Stomach (tissue), 8 donors: ENCODE measurements at regions not wholly inside any gene's neighbourhood (a gene's known extent, or its start where the extent isn't known, plus 50 kb on each side); places are given as distances from the start of the nearest gene placed in this dataset.
"Not testable (repeated sequence)": the region's sequence is repeated elsewhere in the genome, so short reads cannot be mapped to it uniquely, and the experiment has no call there.

Experiments
- DNase-seq, 2 donors: peaks; one replicate each; pipeline versions ENCODE4 v3.0.0 to v3.0.0-alpha.2; 2013 to 2019
- H3K27ac ChIP-seq, 5 donors: fragments of 200-600 bp in 4 of 5; sonication (generic) in 4 of 5; one replicate each; pipeline ENCODE4 v1.5.1; 2013 to 2019; ENCODE audit warnings: mild to moderate bottlenecking in 1 of 5, moderate library complexity in 1 of 5
- H3K27me3 ChIP-seq, 3 donors: fragments of 200-600 bp; sonication (generic); one replicate each; pipeline ENCODE4 v1.5.1; 2017 to 2019; ENCODE audit warnings: mixed run types in 1 of 3
- H3K36me3 ChIP-seq, 4 donors: fragments of 200-600 bp; sonication (generic); 1 replicate in 3 of 4; 2 replicates in 1 of 4; pipeline ENCODE4 v1.5.1; 2016 to 2019
- H3K4me1 ChIP-seq, 4 donors: fragments of 200-600 bp; sonication (generic); one replicate each; pipeline ENCODE4 v1.5.1; 2016 to 2019
- H3K4me3 ChIP-seq, 4 donors: fragments of 200-600 bp; sonication (generic) in 3 of 4; one replicate each; pipeline ENCODE4 v1.5.1; 2016 to 2019; ENCODE audit warnings: mild to moderate bottlenecking in 1 of 4
- H3K9me3 ChIP-seq, 4 donors: fragments of 200-600 bp; sonication (generic); one replicate each; pipeline ENCODE4 v1.5.1; 2016 to 2019
- CTCF ChIP-seq, 7 experiments: fragments of 450-650 bp in 4 of 7; fragments of 200-600 bp in 3 of 7; sonication (generic) in 3 of 7; IDR thresholded peaks; one replicate each; pipeline ENCODE4 v1.5.1; 2016 to 2019; ENCODE audit warnings: antibody characterized with exemption in 7 of 7, control low read depth in 2 of 7, mild to moderate bottlenecking in 1 of 7
- EP300 ChIP-seq: sonication (generic); formaldehyde crosslinking; IDR thresholded peaks from one replicate; pipeline ENCODE4 v1.6.1; 2017; ENCODE audit warnings: antibody characterized with exemption
- POLR2A ChIP-seq, 4 donors: fragments of 450-650 bp; IDR thresholded peaks; one replicate each; pipeline ENCODE4 v1.6.1; 2016; ENCODE audit warnings: antibody characterized with exemption in 4 of 4, control low read depth in 2 of 4, mild to moderate bottlenecking in 1 of 4, moderate library complexity in 1 of 4
- POLR2AphosphoS5 ChIP-seq, 3 donors: sonication (generic); formaldehyde crosslinking; IDR thresholded peaks; one replicate each; pipeline ENCODE4 v1.6.1; 2016; ENCODE audit warnings: antibody characterized with exemption in 3 of 3
- WGBS, 5 donors: extraction: QIAGEN DNeasy Blood & Tissue Kit in 3 of 5; methylation state at CpG; one replicate each; pipeline versions ENCODE4 v1.1.5 to v1.1.7; 2013 to 2018; 5-methylcytosine and 5-hydroxymethylcytosine counted together
- intact Hi-C: fragments of 100-400 bp; cut with DNase I; formaldehyde crosslinking; loops from one replicate; pipeline ENCODE4 v1.15.1; 2023; ENCODE audit warnings: low total_unique reads
- donor health status: healthy with polysubstance abuse.
- donor health status: Bipolar disorder and iron deficiency.
- donor health status: healthy.

GRCh38 chr3:157905885-157906284 is 200.3 kb downstream of the SHOX2 start:
- TF ChIP-seq POLR2AphosphoS5 (IDR thresholded peaks at IDR 0.05) (no peak), EP300 (no peak)
- no peak overlapping the region for H3K4me3 ChIP-seq
- H3K27ac ChIP-seq, result no peak overlapping the region
- no peaks in the 10 kb centered on the region for H3K36me3 ChIP-seq
- 69 to 81% (median 73%) methylated on average over 1 of the region's 1 CpG for WGBS, 5 donors
- DNase-seq, result no peak
- intact Hi-C loops, result no loop called here
- H3K9me3 ChIP-seq, result peaks cover 0 to 13% (median 10%) of the 10 kb centered on the region in 4 donors
- no peaks in the 10 kb centered on the region for H3K27me3 ChIP-seq
- no peaks in the 10 kb centered on the region for H3K4me1 ChIP-seq

DNA sequence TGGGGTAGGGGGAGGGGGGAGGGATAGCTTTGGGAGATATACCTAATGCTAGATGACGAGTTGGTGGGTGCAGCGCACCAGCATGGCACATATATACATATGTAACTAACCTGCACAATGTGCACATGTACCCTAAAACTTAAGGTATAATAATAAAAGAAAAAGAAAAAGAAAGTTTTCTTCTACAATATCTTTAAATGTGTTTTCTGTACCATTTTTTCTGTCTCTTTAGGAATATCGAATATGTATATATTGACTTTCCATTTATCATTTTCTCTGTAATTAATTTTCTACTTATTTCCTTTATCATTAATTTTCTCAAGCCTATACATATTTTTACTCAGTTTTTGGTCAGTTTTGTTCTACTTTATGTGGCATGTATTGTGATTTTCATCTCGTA is 203.5 kb downstream of the SHOX2 start:
- DNase-seq, H3K36me3 ChIP-seq, H3K4me3 ChIP-seq, H3K27ac ChIP-seq, H3K4me1 ChIP-seq, H3K27me3 ChIP-seq, intact Hi-C loops: not testable (repeated sequence)
- peaks cover 0 to 13% (median 10%) of the 10 kb centered on the region in 4 donors for H3K9me3 ChIP-seq
- 85 to 96% (median 87%) methylated on average over 4 of the region's 4 CpGs for WGBS, 5 donors

GRCh38 chr3:157888040-157888439 is 218.2 kb downstream of the SHOX2 start:
- WGBS, 5 donors, result 62 to 87% (median 73%) methylated on average over 1 of the region's 1 CpG
- TF ChIP-seq CTCF (IDR thresholded peaks at IDR 0.05), result no peak
- TF ChIP-seq POLR2A (IDR thresholded peaks at IDR 0.05), result no peak
- TF ChIP-seq EP300, result no peak
- TF ChIP-seq POLR2AphosphoS5 (IDR thresholded peaks at IDR 0.05), result no peak

GRCh38 chr3:157876556-157876955 is 229.7 kb downstream of the SHOX2 start:
- TF ChIP-seq EP300, result no peak
- TF ChIP-seq POLR2A (IDR thresholded peaks at IDR 0.05), result no peak
- no peak for TF ChIP-seq CTCF (IDR thresholded peaks at IDR 0.05)
- TF ChIP-seq POLR2AphosphoS5 (IDR thresholded peaks at IDR 0.05), result no peak
- Histone ChIP-seq H3K9me3 (peaks cover 0 to 24% (median 13%) of the 10 kb centered on the region in 4 donors), H3K4me1 (no peaks in the 10 kb centered on the region), H3K27me3 (no peaks in the 10 kb centered on the region), H3K36me3 (no peaks in the 10 kb centered on the region), H3K4me3 (no peak overlapping the region), H3K27ac (no peak overlapping the region)
- no peak for DNase-seq
- intact Hi-C loops, result no loop called here
- 69 to 83% (median 78%) methylated on average over 2 of the region's 2 CpGs for WGBS, 5 donors

More at GRCh38 chr3:157888040-157888439, 218.2 kb downstream of the SHOX2 start:
- Histone ChIP-seq H3K4me1 (no peaks in the 10 kb centered on the region), H3K36me3 (no peaks in the 10 kb centered on the region), H3K4me3 (no peak overlapping the region), H3K9me3 (no peaks in the 10 kb centered on the region), H3K27ac (no peak overlapping the region), H3K27me3 (no peaks in the 10 kb centered on the region)
- intact Hi-C loops, result no loop called here
- DNase-seq, result no peak

DNA sequence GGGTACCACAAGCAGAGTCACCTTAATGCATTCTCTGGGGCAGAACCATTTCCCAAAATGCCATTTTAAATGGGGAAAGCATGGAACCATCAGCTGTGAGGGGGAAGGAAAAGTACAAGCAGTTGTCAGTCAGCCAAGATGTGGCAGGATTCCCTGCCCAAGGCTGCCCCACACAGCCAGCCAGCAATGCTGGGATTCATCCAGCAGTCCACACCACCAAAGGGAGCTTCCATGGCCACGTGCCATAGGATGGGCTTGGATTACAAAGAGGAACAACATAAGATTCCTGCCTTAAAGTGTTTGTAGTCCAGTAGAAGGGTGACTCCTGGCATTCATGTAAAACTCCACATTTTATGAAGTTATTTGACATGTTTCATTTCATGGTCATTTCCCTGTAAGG is 233.3 kb downstream of the SHOX2 start:
- Histone ChIP-seq H3K4me1 (no peaks in the 10 kb centered on the region), H3K27me3 (no peaks in the 10 kb centered on the region), H3K27ac (no peak overlapping the region), H3K36me3 (no peaks in the 10 kb centered on the region), H3K9me3 (no peaks in the 10 kb centered on the region), H3K4me3 (no peak overlapping the region)
- TF ChIP-seq EP300 (no peak), CTCF (IDR thresholded peaks at IDR 0.05) (no peak), POLR2A (IDR thresholded peaks at IDR 0.05) (no peak), POLR2AphosphoS5 (IDR thresholded peaks at IDR 0.05) (no peak)
- DNase-seq, result no peak
- WGBS, 5 donors, result 24 to 44% (median 39%) methylated on average over 1 of the region's 1 CpG; no CpG with 5 or more reads in 1 of the 5 donors
- intact Hi-C loops, result no loop called here
